GM12878 (cell line): ENCODE measurements at regions not wholly inside any gene's neighbourhood (a gene's known extent, or its start where the extent isn't known, plus 50 kb on each side); places are given as distances from the start of the nearest gene placed in this dataset.

ENCODE experiments used
- ATAC-seq: fragments of 200-7000 bp; cut with Tn5 transposase; 3 replicates; pipeline ENCODE4 v1.9.1; 2020; ENCODE audit warnings: mild to moderate bottlenecking, moderate library complexity
- BruUV-seq: library from RNA; stranded (reverse); fragments of 400-500 nt; replicated peaks from 2 replicates; lab custom pipeline; 2021; lab: Mats Ljungman, UMichigan
- CTCF ChIA-PET: fragments of 300-600 bp; sonication (Branson Sonifier 250); formaldehyde crosslinking; extraction: SDS; loops from one replicate; lab custom pipeline; 2021; ENCODE audit warnings: inconsistent platforms; lab: Yijun Ruan, JAX
- POLR2A ChIA-PET: fragments of 350-600 bp; formaldehyde crosslinking; extraction: SDS; loops from one replicate; lab custom pipeline; 2021; ENCODE audit warnings: inconsistent platforms; lab: Charles Lee
- RAD21 ChIA-PET: fragments of 300-600 bp; sonication (Branson Sonifier 250); formaldehyde crosslinking; loops from one replicate; lab custom pipeline; 2023; ENCODE audit warnings: antibody characterized with exemption; ENCODE audit not compliant: unreplicated experiment; lab: Charles Lee
- SMC1A ChIA-PET: fragments of 300-600 bp; sonication (Branson Sonifier 250); formaldehyde crosslinking; loops from one replicate; lab custom pipeline; 2023; ENCODE audit not compliant: unreplicated experiment, uncharacterized antibody; lab: Charles Lee
- DNase-seq: peaks from one replicate; pipeline ENCODE4 v3.0.0-alpha.2; 2011; ENCODE audit warnings: low read depth, low spot score
- FAIRE-seq: peaks from 3 replicates; lab custom pipeline; 2011; peaks lifted over from hg19 to GRCh38; lab: Jason Lieb, UNC
- H2AFZ ChIP-seq: 2 replicates; pipeline ENCODE4 v1.6.0; 2011; ENCODE audit warnings: low read depth, low read length, control low read depth; ENCODE audit not compliant: control insufficient read depth
- H3K27ac ChIP-seq: 2 replicates; pipeline ENCODE4 v1.5.1; 2011; ENCODE audit warnings: control low read depth; ENCODE audit not compliant: control insufficient read depth, insufficient read depth
- H3K27me3 ChIP-seq, 2 experiments: replicated peaks in 1 of 2; 2 replicates each; pipeline versions ENCODE4 v1.6.0 to v1.6.1; 2011; ENCODE audit warnings: low read length in 1 of 2; ENCODE audit not compliant: control insufficient read depth in 2 of 2, insufficient read depth in 2 of 2
- H3K36me3 ChIP-seq, 2 experiments: 2 replicates each; pipeline ENCODE4 v1.5.1; 2011; ENCODE audit warnings: low read length in 1 of 2; ENCODE audit not compliant: control insufficient read depth in 2 of 2, insufficient read depth in 2 of 2
- H3K4me1 ChIP-seq: 2 replicates; pipeline ENCODE4 v1.6.1; 2011; ENCODE audit warnings: mild to moderate bottlenecking, low read length, moderate library complexity, mixed read lengths; ENCODE audit not compliant: control insufficient read depth, insufficient read depth
- H3K4me2 ChIP-seq: 2 replicates; pipeline ENCODE4 v1.6.0; 2011; ENCODE audit warnings: control low read depth; ENCODE audit not compliant: control insufficient read depth, insufficient read depth
- H3K4me3 ChIP-seq: fragments of 200-600 bp; sonication (generic); 2 replicates; pipeline ENCODE4 v1.5.1; 2016
- H3K79me2 ChIP-seq: 2 replicates; pipeline ENCODE4 v1.6.0; 2011; ENCODE audit warnings: low read length; ENCODE audit not compliant: control insufficient read depth, insufficient read depth
- H3K9ac ChIP-seq: 2 replicates; pipeline ENCODE4 v1.8.0; 2011; ENCODE audit warnings: low read length, control low read depth, mixed read lengths; ENCODE audit not compliant: control insufficient read depth, insufficient read depth
- H3K9me3 ChIP-seq: replicated peaks from 3 replicates; pipeline ENCODE4 v1.5.1; 2011; ENCODE audit warnings: mild to moderate bottlenecking, low read length; ENCODE audit not compliant: control insufficient read depth, insufficient read depth
- H4K20me1 ChIP-seq: 2 replicates; pipeline ENCODE4 v1.6.0; 2011; ENCODE audit not compliant: control insufficient read depth, insufficient read depth
- ASH2L ChIP-seq: fragments of 300-600, 200-600 bp; sonication (generic); IDR thresholded peaks from 2 replicates; pipeline ENCODE4 v1.6.1; 2017; ENCODE audit warnings: low read depth, mild to moderate bottlenecking, borderline replicate concordance
- BRCA1 ChIP-seq: IDR thresholded peaks from 2 replicates; pipeline ENCODE4 v1.6.1; 2011; ENCODE audit warnings: low read depth, low read length, improper control_type of control experiment
- CBX3 ChIP-seq: fragments of 200-600 bp; sonication (generic); IDR thresholded peaks from 2 replicates; pipeline ENCODE4 v1.6.1; 2016; ENCODE audit warnings: low read depth, borderline replicate concordance
- ESRRA ChIP-seq: IDR thresholded peaks from 2 replicates; pipeline ENCODE4 v1.6.1; 2012; ENCODE audit warnings: mild to moderate bottlenecking, low read length, improper control_type of control experiment
- KDM1A ChIP-seq: fragments of 200-600 bp; sonication (generic); IDR thresholded peaks from 2 replicates; pipeline ENCODE4 v1.6.1; 2016; ENCODE audit warnings: borderline replicate concordance
- LARP7 ChIP-seq: fragments of 450-650 bp; IDR thresholded peaks from 2 replicates; pipeline ENCODE4 v1.6.1; 2017; ENCODE audit warnings: mild to moderate bottlenecking
- SREBF1 ChIP-seq: IDR thresholded peaks from 2 replicates; pipeline ENCODE4 v1.6.1; 2012; ENCODE audit warnings: mild to moderate bottlenecking, low read length
- YY1 ChIP-seq: IDR thresholded peaks from 2 replicates; pipeline ENCODE4 v1.6.1; 2011; ENCODE audit warnings: low read depth, mild to moderate bottlenecking, low read length
- ZNF24 ChIP-seq: fragments of 450-650 bp; IDR thresholded peaks from 2 replicates; pipeline ENCODE4 v1.6.1; 2017; ENCODE audit warnings: antibody characterized with exemption, mild to moderate bottlenecking
- WGBS: methylation state at CpG from one replicate; pipeline ENCODE4 v1.1.6; 2016; ENCODE audit warnings: low lambda C conversion rate; ENCODE audit not compliant: insufficient replicate concordance, insufficient coverage; ENCODE audit errors: missing lambda C conversion rate; 5-methylcytosine and 5-hydroxymethylcytosine counted together
- in situ Hi-C: fragments of 300-500 bp; cut with MboI; formaldehyde crosslinking; loops from 9 replicates; pipeline ENCODE4 v1.14.3; 2018; ENCODE audit warnings: mixed read lengths
- intact Hi-C: fragments of 100-400 bp; cut with micrococcal nuclease; formaldehyde crosslinking; loops from one replicate; pipeline ENCODE4 v1.14.2; 2022; ENCODE audit not compliant: unreplicated experiment
- TF ChIP-seq, protein P1 (sequence below): fragments of 450-650 bp; IDR thresholded peaks from 2 replicates; pipeline ENCODE4 v1.6.1; 2017; ENCODE audit warnings: mild to moderate bottlenecking, moderate library complexity
- TF ChIP-seq, protein P2 (sequence below): fragments of 450-650 bp; IDR thresholded peaks from 2 replicates; pipeline ENCODE4 v1.6.1; 2016; ENCODE audit warnings: mild to moderate bottlenecking, moderate library complexity, borderline replicate concordance

DNA sequence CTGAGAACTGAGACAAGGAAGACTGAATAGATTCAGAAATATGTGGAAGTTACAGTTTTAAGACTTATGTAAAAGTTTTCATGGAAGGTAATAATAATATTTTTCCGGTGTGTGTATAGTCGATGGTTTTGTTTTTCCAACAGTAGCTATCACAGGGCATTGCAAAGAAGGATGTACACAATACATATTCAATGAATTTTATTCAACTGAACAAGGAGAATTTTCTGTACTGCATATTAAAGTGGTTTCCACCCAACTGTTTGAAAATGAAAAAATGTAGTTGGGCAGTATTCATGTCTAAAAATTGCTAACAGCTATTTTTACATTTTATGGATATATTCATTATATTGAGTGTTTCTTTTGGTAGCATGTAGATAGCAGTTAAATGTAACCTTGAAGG, 350.3 kb upstream of the ATP10A start:
- RAD21 ChIA-PET = no interaction called here
- SMC1A ChIA-PET = no interaction called here
- no peak overlapping the region for H3K27ac ChIP-seq
- DNase-seq = no peak
- no peaks in the 10 kb centered on the region for H3K27me3 ChIP-seq
- TF ChIP-seq, protein P1, sequence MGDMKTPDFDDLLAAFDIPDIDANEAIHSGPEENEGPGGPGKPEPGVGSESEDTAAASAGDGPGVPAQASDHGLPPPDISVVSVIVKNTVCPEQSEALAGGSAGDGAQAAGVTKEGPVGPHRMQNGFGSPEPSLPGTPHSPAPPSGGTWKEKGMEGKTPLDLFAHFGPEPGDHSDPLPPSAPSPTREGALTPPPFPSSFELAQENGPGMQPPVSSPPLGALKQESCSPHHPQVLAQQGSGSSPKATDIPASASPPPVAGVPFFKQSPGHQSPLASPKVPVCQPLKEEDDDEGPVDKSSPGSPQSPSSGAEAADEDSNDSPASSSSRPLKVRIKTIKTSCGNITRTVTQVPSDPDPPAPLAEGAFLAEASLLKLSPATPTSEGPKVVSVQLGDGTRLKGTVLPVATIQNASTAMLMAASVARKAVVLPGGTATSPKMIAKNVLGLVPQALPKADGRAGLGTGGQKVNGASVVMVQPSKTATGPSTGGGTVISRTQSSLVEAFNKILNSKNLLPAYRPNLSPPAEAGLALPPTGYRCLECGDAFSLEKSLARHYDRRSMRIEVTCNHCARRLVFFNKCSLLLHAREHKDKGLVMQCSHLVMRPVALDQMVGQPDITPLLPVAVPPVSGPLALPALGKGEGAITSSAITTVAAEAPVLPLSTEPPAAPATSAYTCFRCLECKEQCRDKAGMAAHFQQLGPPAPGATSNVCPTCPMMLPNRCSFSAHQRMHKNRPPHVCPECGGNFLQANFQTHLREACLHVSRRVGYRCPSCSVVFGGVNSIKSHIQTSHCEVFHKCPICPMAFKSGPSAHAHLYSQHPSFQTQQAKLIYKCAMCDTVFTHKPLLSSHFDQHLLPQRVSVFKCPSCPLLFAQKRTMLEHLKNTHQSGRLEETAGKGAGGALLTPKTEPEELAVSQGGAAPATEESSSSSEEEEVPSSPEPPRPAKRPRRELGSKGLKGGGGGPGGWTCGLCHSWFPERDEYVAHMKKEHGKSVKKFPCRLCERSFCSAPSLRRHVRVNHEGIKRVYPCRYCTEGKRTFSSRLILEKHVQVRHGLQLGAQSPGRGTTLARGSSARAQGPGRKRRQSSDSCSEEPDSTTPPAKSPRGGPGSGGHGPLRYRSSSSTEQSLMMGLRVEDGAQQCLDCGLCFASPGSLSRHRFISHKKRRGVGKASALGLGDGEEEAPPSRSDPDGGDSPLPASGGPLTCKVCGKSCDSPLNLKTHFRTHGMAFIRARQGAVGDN = no peak
- H3K9ac ChIP-seq = no peak overlapping the region
- no TSS peak for BruUV-seq
- no peaks in the 10 kb centered on the region for H3K4me1 ChIP-seq
- FAIRE-seq = no peak
- CTCF ChIA-PET = no interaction called here
- no peak for ATAC-seq
- no peak overlapping the region for H3K4me3 ChIP-seq
- intact Hi-C loops (no loop called here), in situ Hi-C loops (loop anchor here (25.0 kb wide), 4 partner anchors 276 to 651 kb away; no protein-coding TSS in a partner anchor)
- H4K20me1 ChIP-seq = no peaks in the 10 kb centered on the region
- no peaks in the 10 kb centered on the region for H3K9me3 ChIP-seq
- H3K4me2 ChIP-seq = no peak overlapping the region
- no peaks in the 10 kb centered on the region for H3K36me3 ChIP-seq
- H2AFZ ChIP-seq = no peak overlapping the region
- H3K79me2 ChIP-seq = no peaks in the 10 kb centered on the region
- 23% methylated on average over 2 of the region's 2 CpGs for WGBS
- POLR2A ChIA-PET = no interaction called here

DNA sequence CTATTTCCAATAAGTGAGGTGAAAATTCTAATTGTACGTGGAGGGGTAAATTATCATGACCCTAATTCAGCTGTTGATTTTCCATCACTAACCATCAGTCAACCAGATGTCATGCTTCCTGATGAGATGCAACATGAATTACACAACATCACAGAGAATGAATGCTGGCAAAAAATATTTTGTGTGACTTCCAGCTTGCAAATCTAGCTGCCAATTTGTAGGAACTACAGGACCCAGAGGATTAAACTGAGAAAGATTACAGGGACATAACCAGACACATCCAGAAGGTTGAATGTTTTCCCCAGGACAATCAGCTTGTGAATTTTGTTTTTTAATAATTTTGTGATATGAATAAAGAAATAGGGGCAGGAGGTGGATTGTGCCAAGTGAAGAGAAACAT, 349.0 kb upstream of the ATP10A start:
- Histone ChIP-seq H3K79me2 (no peaks in the 10 kb centered on the region), H3K27me3 (no peaks in the 10 kb centered on the region), H3K4me3 (no peak overlapping the region), H3K4me1 (no peaks in the 10 kb centered on the region), H3K9me3 (no peaks in the 10 kb centered on the region), H3K27ac (no peak overlapping the region), H4K20me1 (no peaks in the 10 kb centered on the region), H2AFZ (no peak overlapping the region), H3K9ac (no peak overlapping the region), H3K4me2 (no peak overlapping the region), H3K36me3 (no peaks in the 10 kb centered on the region)
- ATAC-seq = no peak
- no peak for DNase-seq
- ChIA-PET RAD21 (interaction anchor here (0.7 kb wide), 1 partner anchor 371 kb away, joined by 3 read pairs; no protein-coding TSS in a partner anchor), SMC1A (no interaction called here), POLR2A (no interaction called here), CTCF (interaction anchor here (0.6 kb wide), 1 partner anchor 27 kb away, joined by 3 read pairs; no protein-coding TSS in a partner anchor)
- in situ Hi-C loops = loop anchor here (25.0 kb wide), 4 partner anchors 275 to 650 kb away; no protein-coding TSS in a partner anchor
- FAIRE-seq = no peak
- BruUV-seq = no TSS peak
- WGBS = 0% methylated on average over 1 of the region's 1 CpG
- intact Hi-C loops = no loop called here
- TF ChIP-seq ZNF24 (no peak), ASH2L (no peak), SREBF1 (no peak), KDM1A (no peak), ESRRA (no peak), BRCA1 (no peak), YY1 (no peak), LARP7 (no peak), CBX3 (no peak)
- TF ChIP-seq, protein P2, sequence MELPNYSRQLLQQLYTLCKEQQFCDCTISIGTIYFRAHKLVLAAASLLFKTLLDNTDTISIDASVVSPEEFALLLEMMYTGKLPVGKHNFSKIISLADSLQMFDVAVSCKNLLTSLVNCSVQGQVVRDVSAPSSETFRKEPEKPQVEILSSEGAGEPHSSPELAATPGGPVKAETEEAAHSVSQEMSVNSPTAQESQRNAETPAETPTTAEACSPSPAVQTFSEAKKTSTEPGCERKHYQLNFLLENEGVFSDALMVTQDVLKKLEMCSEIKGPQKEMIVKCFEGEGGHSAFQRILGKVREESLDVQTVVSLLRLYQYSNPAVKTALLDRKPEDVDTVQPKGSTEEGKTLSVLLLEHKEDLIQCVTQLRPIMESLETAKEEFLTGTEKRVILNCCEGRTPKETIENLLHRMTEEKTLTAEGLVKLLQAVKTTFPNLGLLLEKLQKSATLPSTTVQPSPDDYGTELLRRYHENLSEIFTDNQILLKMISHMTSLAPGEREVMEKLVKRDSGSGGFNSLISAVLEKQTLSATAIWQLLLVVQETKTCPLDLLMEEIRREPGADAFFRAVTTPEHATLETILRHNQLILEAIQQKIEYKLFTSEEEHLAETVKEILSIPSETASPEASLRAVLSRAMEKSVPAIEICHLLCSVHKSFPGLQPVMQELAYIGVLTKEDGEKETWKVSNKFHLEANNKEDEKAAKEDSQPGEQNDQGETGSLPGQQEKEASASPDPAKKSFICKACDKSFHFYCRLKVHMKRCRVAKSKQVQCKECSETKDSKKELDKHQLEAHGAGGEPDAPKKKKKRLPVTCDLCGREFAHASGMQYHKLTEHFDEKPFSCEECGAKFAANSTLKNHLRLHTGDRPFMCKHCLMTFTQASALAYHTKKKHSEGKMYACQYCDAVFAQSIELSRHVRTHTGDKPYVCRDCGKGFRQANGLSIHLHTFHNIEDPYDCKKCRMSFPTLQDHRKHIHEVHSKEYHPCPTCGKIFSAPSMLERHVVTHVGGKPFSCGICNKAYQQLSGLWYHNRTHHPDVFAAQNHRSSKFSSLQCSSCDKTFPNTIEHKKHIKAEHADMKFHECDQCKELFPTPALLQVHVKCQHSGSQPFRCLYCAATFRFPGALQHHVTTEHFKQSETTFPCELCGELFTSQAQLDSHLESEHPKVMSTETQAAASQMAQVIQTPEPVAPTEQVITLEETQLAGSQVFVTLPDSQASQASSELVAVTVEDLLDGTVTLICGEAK = no peak
